ENCODE measurements at regions not wholly inside any gene's neighbourhood (a gene's known extent, or its start where the extent isn't known, plus 50 kb on each side); places are given as distances from the start of the nearest gene placed in this dataset.

DNA sequence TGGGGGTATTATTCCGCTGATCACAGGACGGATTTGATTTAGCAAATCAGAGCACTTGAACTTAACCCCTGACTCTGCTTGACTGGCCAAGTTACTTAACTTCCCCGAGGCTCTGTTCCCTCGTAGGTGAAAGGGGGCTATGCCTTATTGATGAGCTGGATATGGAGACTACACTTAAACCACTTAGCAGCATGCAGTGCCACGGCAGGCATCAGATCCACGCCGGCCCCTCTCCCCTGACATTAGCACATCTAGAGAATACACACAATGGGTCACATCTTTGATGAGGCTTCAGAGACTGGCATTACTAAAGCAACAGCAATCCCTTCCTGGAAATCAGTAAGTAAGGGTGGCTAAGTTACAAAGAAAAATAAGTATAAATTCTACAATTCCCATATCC is 71.0 kb downstream of the ABCC12 start:
- H3K4me1 ChIP-seq, result no peaks in the 10 kb centered on the region
- TF ChIP-seq, protein P1, sequence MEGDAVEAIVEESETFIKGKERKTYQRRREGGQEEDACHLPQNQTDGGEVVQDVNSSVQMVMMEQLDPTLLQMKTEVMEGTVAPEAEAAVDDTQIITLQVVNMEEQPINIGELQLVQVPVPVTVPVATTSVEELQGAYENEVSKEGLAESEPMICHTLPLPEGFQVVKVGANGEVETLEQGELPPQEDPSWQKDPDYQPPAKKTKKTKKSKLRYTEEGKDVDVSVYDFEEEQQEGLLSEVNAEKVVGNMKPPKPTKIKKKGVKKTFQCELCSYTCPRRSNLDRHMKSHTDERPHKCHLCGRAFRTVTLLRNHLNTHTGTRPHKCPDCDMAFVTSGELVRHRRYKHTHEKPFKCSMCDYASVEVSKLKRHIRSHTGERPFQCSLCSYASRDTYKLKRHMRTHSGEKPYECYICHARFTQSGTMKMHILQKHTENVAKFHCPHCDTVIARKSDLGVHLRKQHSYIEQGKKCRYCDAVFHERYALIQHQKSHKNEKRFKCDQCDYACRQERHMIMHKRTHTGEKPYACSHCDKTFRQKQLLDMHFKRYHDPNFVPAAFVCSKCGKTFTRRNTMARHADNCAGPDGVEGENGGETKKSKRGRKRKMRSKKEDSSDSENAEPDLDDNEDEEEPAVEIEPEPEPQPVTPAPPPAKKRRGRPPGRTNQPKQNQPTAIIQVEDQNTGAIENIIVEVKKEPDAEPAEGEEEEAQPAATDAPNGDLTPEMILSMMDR (IDR thresholded peaks at IDR 0.05; ENCODE audit: insufficient read depth in 1 of 2, low read depth in 1 of 2, low read length in 1 of 2, severe bottlenecking in 1 of 2, unreplicated experiment in 1 of 2), result no peak
- Mint-ChIP-seq H3K27ac (ENCODE audit: unreplicated experiment) (no peak overlapping the region), H3K27me3 (ENCODE audit: insufficient read depth, unreplicated experiment) (peaks cover 15% of the 10 kb centered on the region), H3K36me3 (ENCODE audit: insufficient read depth, unreplicated experiment) (no peaks in the 10 kb centered on the region), H3K4me3 (ENCODE audit: unreplicated experiment) (no peak overlapping the region), H3K4me1 (ENCODE audit: low read depth, unreplicated experiment) (no peaks in the 10 kb centered on the region), H3K9me3 (ENCODE audit: unreplicated experiment) (no peaks in the 10 kb centered on the region)
- intact Hi-C loops (cut with micrococcal nuclease; ENCODE audit: unreplicated experiment), result no loop called here
- no peak for DNase-seq
- H3K9me3 ChIP-seq, result no peaks in the 10 kb centered on the region
- H3K36me3 ChIP-seq (ENCODE audit: control insufficient read depth, insufficient read depth, low read length), result no peaks in the 10 kb centered on the region
- H3K4me3 ChIP-seq (ENCODE audit: low read depth, low read length), result no peak overlapping the region
- no peaks in the 10 kb centered on the region for H3K27me3 ChIP-seq (replicated peaks; ENCODE audit: control insufficient read depth, insufficient read depth, low read length)
- CTCF ChIA-PET, result no interaction called here
- no TSS peak for BruUV-seq (replicated peaks)
- POLR2A ChIA-PET, result no interaction called here

DNA sequence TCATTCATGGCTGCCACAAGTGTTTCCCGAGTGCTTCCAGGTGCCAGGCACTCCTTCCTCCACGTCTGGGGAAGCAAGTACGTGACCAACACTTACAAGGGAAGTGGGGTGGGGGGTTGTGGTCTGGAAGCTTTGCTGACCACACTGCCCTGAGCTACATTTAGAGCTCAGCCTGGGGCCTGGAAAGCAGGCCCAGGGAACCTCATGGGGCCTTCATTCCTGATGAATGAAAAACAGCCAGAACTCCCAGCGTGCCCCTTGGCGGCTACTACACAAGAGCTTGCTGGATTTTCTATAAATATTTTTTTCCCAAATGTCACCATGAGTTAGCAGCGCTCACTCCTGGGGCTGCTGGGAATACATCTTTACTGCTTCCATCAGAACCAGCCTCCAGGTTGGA is 73.3 kb downstream of the ABCC12 start:
- TF ChIP-seq, protein P1 (IDR thresholded peaks at IDR 0.05; ENCODE audit: insufficient read depth in 1 of 2, low read depth in 1 of 2, low read length in 1 of 2, severe bottlenecking in 1 of 2, unreplicated experiment in 1 of 2), result no peak
- H3K4me3 ChIP-seq (ENCODE audit: low read depth, low read length), result no peak overlapping the region
- Mint-ChIP-seq H3K27me3 (ENCODE audit: insufficient read depth, unreplicated experiment) (peaks cover 6% of the 10 kb centered on the region), H3K4me3 (ENCODE audit: unreplicated experiment) (no peak overlapping the region), H3K27ac (ENCODE audit: unreplicated experiment) (no peak overlapping the region), H3K9me3 (ENCODE audit: unreplicated experiment) (no peaks in the 10 kb centered on the region), H3K36me3 (ENCODE audit: insufficient read depth, unreplicated experiment) (no peaks in the 10 kb centered on the region), H3K4me1 (ENCODE audit: low read depth, unreplicated experiment) (no peaks in the 10 kb centered on the region)
- no peaks in the 10 kb centered on the region for H3K27me3 ChIP-seq (replicated peaks; ENCODE audit: control insufficient read depth, insufficient read depth, low read length)
- no TSS peak for BruUV-seq (replicated peaks)
- no peaks in the 10 kb centered on the region for H3K36me3 ChIP-seq (ENCODE audit: control insufficient read depth, insufficient read depth, low read length)
- ChIA-PET POLR2A (no interaction called here), CTCF (no interaction called here)
- H3K4me1 ChIP-seq, result no peaks in the 10 kb centered on the region
- H3K9me3 ChIP-seq, result no peaks in the 10 kb centered on the region
- no peak for DNase-seq
- intact Hi-C loops (cut with micrococcal nuclease; ENCODE audit: unreplicated experiment), result no loop called here

DNA sequence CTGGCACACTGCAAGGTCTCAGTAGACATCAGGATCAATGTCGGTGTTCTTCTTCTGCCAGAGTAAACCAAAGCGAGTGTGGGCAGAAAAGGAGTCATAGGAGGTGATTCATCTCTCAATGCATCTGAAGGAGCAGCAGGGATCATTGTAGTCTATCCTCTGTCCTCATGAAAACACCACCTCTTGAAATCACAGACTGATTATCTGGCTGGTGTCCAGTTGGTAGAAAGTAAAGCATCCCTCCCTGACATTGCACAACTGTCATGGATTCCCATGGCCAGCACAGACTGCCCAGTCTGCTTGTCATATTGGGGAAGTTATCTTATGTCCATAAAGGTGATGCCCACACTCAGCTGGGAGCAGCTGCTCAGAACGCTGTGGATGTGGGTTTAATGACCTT is 74.1 kb downstream of the ABCC12 start:
- H3K9me3 ChIP-seq, result no peaks in the 10 kb centered on the region
- BruUV-seq (replicated peaks), result no TSS peak
- POLR2A ChIA-PET, result no interaction called here
- TF ChIP-seq, protein P1 (IDR thresholded peaks at IDR 0.05; ENCODE audit: insufficient read depth in 1 of 2, low read depth in 1 of 2, low read length in 1 of 2, severe bottlenecking in 1 of 2, unreplicated experiment in 1 of 2), result no peak
- no peaks in the 10 kb centered on the region for H3K36me3 ChIP-seq (ENCODE audit: control insufficient read depth, insufficient read depth, low read length)
- H3K4me3 Mint-ChIP-seq (ENCODE audit: unreplicated experiment), result no peak overlapping the region
- no peaks in the 10 kb centered on the region for H3K9me3 Mint-ChIP-seq (ENCODE audit: unreplicated experiment)
- no peaks in the 10 kb centered on the region for H3K27me3 ChIP-seq (replicated peaks; ENCODE audit: control insufficient read depth, insufficient read depth, low read length)
- no peaks in the 10 kb centered on the region for H3K4me1 Mint-ChIP-seq (ENCODE audit: low read depth, unreplicated experiment)
- CTCF ChIA-PET, result no interaction called here
- 0 out of 2 replicates have a peak, but pooled peaks cover 1% of the 10 kb centered on the region for H3K4me1 ChIP-seq
- no peak overlapping the region for H3K27ac Mint-ChIP-seq (ENCODE audit: unreplicated experiment)
- no peak for DNase-seq
- no peak overlapping the region for H3K4me3 ChIP-seq (ENCODE audit: low read depth, low read length)
- intact Hi-C loops (cut with micrococcal nuclease; ENCODE audit: unreplicated experiment), result no loop called here
- peaks cover 6% of the 10 kb centered on the region for H3K27me3 Mint-ChIP-seq (ENCODE audit: insufficient read depth, unreplicated experiment)
- H3K36me3 Mint-ChIP-seq (ENCODE audit: insufficient read depth, unreplicated experiment), result no peaks in the 10 kb centered on the region

All from Caco-2 (cell line).